ENCODE measurements at regions not wholly inside any gene's neighbourhood (a gene's known extent, or its start where the extent isn't known, plus 50 kb on each side); places are given as distances from the start of the nearest gene placed in this dataset.
A peak's percentile ranks its signal among the peaks of the same experiment; 100 is the strongest.

GRCh38 chr9:119027901-119028699 is 341.1 kb downstream of the BRINP1 start:
- TF ChIP-seq EZH2 (IDR thresholded peaks at IDR 0.05; ENCODE audit: low read depth, unreplicated experiment) (no peak), CTCF (conservative IDR thresholded peaks at IDR 0.05; ENCODE audit: low read depth in 2 of 2) (peak; percentile 44 to 56), REST (IDR thresholded peaks at IDR 0.05; ENCODE audit: unreplicated experiment) (no peak)
- H3K4me1 Mint-ChIP-seq: no peaks in the 10 kb centered on the region; the same call in 2 of the 3 replicates
- no peaks in the 10 kb centered on the region for H3F3A ChIP-seq (replicated peaks; ENCODE audit: low read depth)

GRCh38 chr9:119029886-119030285 is 339.3 kb downstream of the BRINP1 start:
- DNase-seq (ENCODE audit: low spot score): no peak
- Mint-ChIP-seq H3K27me3 (ENCODE audit: insufficient read depth, low read depth, poor library complexity) (no peaks in the 10 kb centered on the region), H3K36me3 (ENCODE audit: low read depth) (no peaks in the 10 kb centered on the region), H3K9me3 (no peaks in the 10 kb centered on the region), H3K27ac (no peak overlapping the region), H3K4me3 (no peak overlapping the region), H3K4me1 (no peaks in the 10 kb centered on the region; the same call in 2 of the 3 replicates)
- no peaks in the 10 kb centered on the region for H4K20me1 ChIP-seq (replicated peaks; ENCODE audit: insufficient read depth)
- no peak for ATAC-seq
- no peaks in the 10 kb centered on the region for H3K79me2 ChIP-seq (replicated peaks; ENCODE audit: insufficient read depth)
- no peaks in the 10 kb centered on the region for H3K4me1 ChIP-seq (ENCODE audit: insufficient read depth)
- no peaks in the 10 kb centered on the region for H3K36me3 ChIP-seq (ENCODE audit: insufficient read depth)
- H3F3A ChIP-seq (replicated peaks; ENCODE audit: low read depth): no peaks in the 10 kb centered on the region
- no peaks in the 10 kb centered on the region for H3K27me3 ChIP-seq (ENCODE audit: insufficient read depth)
- H3K4me3 ChIP-seq: no peak overlapping the region
- H3K27ac ChIP-seq (ENCODE audit: low read depth): no peak overlapping the region
- H2AFZ ChIP-seq: no peak overlapping the region
- TF ChIP-seq STAT1 (IDR thresholded peaks at IDR 0.05; ENCODE audit: unreplicated experiment): no peak
- H3K9me2 ChIP-seq (ENCODE audit: insufficient read depth): no peaks in the 10 kb centered on the region
- no peak overlapping the region for H3K4me2 ChIP-seq

More at GRCh38 chr9:119027901-119028699, 341.1 kb downstream of the BRINP1 start:
- Histone ChIP-seq H3K4me1 (ENCODE audit: insufficient read depth) (no peaks in the 10 kb centered on the region), H2AFZ (no peak overlapping the region), H3K27ac (ENCODE audit: low read depth) (no peak overlapping the region), H3K79me2 (replicated peaks; ENCODE audit: insufficient read depth) (no peaks in the 10 kb centered on the region), H3K9me2 (ENCODE audit: insufficient read depth) (no peaks in the 10 kb centered on the region), H3K4me3 (no peak overlapping the region), H4K20me1 (replicated peaks; ENCODE audit: insufficient read depth) (no peaks in the 10 kb centered on the region), H3K36me3 (ENCODE audit: insufficient read depth) (no peaks in the 10 kb centered on the region), H3K4me2 (no peak overlapping the region), H3K27me3 (ENCODE audit: insufficient read depth) (no peaks in the 10 kb centered on the region)
- H3K9me3 Mint-ChIP-seq: no peaks in the 10 kb centered on the region
- no peak overlapping the region for H3K27ac Mint-ChIP-seq
- no peaks in the 10 kb centered on the region for H3K36me3 Mint-ChIP-seq (ENCODE audit: low read depth)
- DNase-seq (ENCODE audit: low spot score): peak; percentile 17
- no peak for ATAC-seq
- no peak overlapping the region for H3K4me3 Mint-ChIP-seq
- H3K27me3 Mint-ChIP-seq (ENCODE audit: insufficient read depth, low read depth, poor library complexity): no peaks in the 10 kb centered on the region

Measured in GM23338 (cell line).